ENCODE measurements at regions not wholly inside any gene's neighbourhood (a gene's known extent, or its start where the extent isn't known, plus 50 kb on each side); places are given as distances from the start of the nearest gene placed in this dataset.

GRCh38 chr4:101596781-101597552 is 193.6 kb upstream of the BANK1 start:
- H3K27ac ChIP-seq: no peak overlapping the region
- H3K4me1 ChIP-seq: no peaks in the 10 kb centered on the region
- intact Hi-C loops (cut with DNase I): no loop called here
- H3K4me3 ChIP-seq (replicated peaks in 1 of 3): no peak overlapping the region
- no peaks in the 10 kb centered on the region for H3K27me3 ChIP-seq
- WGBS, 2 donors: 81 to 94% methylated on average over 2 of the region's 2 CpGs
- H3K9me3 ChIP-seq: no peaks in the 10 kb centered on the region
- TF ChIP-seq POLR2A (IDR thresholded peaks at IDR 0.05): no peak
- no peak for TF ChIP-seq CTCF (IDR thresholded peaks at IDR 0.05)
- no peak for DNase-seq
- no peaks in the 10 kb centered on the region for H3K36me3 ChIP-seq

- Histone ChIP-seq H3K4me3 (replicated peaks in 1 of 3) (no peak overlapping the region), H3K36me3 (no peaks in the 10 kb centered on the region), H3K4me1 (no peaks in the 10 kb centered on the region), H3K27ac (no peak overlapping the region), H3K27me3 (no peaks in the 10 kb centered on the region), H3K9me3 (no peaks in the 10 kb centered on the region)
- no peak for DNase-seq
- TF ChIP-seq POLR2A (IDR thresholded peaks at IDR 0.05): no peak
- no peak for TF ChIP-seq CTCF (IDR thresholded peaks at IDR 0.05)
- WGBS, 2 donors: 95 to 96% methylated on average over 11 of the region's 11 CpGs
- intact Hi-C loops (cut with DNase I): no loop called here
These were observed 195.9 kb upstream of the BANK1 start for GRCh38 chr4:101594588-101594987.

- 89 to 91% methylated on average over 2 of the region's 2 CpGs for WGBS, 2 donors
- TF ChIP-seq CTCF (IDR thresholded peaks at IDR 0.05) (no peak), POLR2A (IDR thresholded peaks at IDR 0.05) (no peak)
These were observed 196.9 kb upstream of the BANK1 start for GRCh38 chr4:101593666-101594065.

GRCh38 chr4:101584306-101584705 is 206.2 kb upstream of the BANK1 start:
- Histone ChIP-seq H3K9me3 (no peaks in the 10 kb centered on the region), H3K27ac (no peak overlapping the region), H3K4me3 (replicated peaks in 1 of 3) (no peak overlapping the region), H3K36me3 (no peaks in the 10 kb centered on the region), H3K27me3 (no peaks in the 10 kb centered on the region), H3K4me1 (no peaks in the 10 kb centered on the region)
- intact Hi-C loops (cut with DNase I): no loop called here
- DNase-seq: no peak
- 78 to 86% methylated on average over 2 of the region's 2 CpGs for WGBS, 2 donors
- TF ChIP-seq CTCF (IDR thresholded peaks at IDR 0.05) (no peak), POLR2A (IDR thresholded peaks at IDR 0.05) (no peak)

More at GRCh38 chr4:101593666-101594065, 196.9 kb upstream of the BANK1 start:
- intact Hi-C loops (cut with DNase I): no loop called here
- H3K4me1 ChIP-seq: no peaks in the 10 kb centered on the region
- no peak for DNase-seq
- no peaks in the 10 kb centered on the region for H3K9me3 ChIP-seq
- no peak overlapping the region for H3K27ac ChIP-seq
- H3K36me3 ChIP-seq: no peaks in the 10 kb centered on the region
- H3K27me3 ChIP-seq: no peaks in the 10 kb centered on the region
- no peak overlapping the region for H3K4me3 ChIP-seq (replicated peaks in 1 of 3)

GRCh38 chr4:101563126-101563525 is 215.8 kb upstream of the PPP3CA start:
- no peak for DNase-seq
- no peak overlapping the region for H3K27ac ChIP-seq
- no peaks in the 10 kb centered on the region for H3K9me3 ChIP-seq
- H3K4me1 ChIP-seq: no peaks in the 10 kb centered on the region
- H3K4me3 ChIP-seq (replicated peaks in 1 of 3): no peak overlapping the region
- 60 to 80% methylated on average over 5 of the region's 5 CpGs for WGBS, 2 donors
- no peaks in the 10 kb centered on the region for H3K27me3 ChIP-seq
- intact Hi-C loops (cut with DNase I): no loop called here
- TF ChIP-seq POLR2A (IDR thresholded peaks at IDR 0.05) (no peak), CTCF (IDR thresholded peaks at IDR 0.05) (no peak)
- no peaks in the 10 kb centered on the region for H3K36me3 ChIP-seq
